SW 1271 (cell line): ENCODE measurements at regions not wholly inside any gene's neighbourhood (a gene's known extent, or its start where the extent isn't known, plus 50 kb on each side); places are given as distances from the start of the nearest gene placed in this dataset.

ENCODE experiments used
- DNase-seq, 2 experiments: peaks; one replicate each; lab custom pipeline; 2025; lab: John Stamatoyannopoulos, UW

- DNase-seq: peak; percentile 2 to 19
Measured at GRCh38 chr6:8589941-8590729, 154.8 kb upstream of the SLC35B3 start.

GRCh38 chr6:8588176-8588575 is 152.8 kb upstream of the SLC35B3 start:
- no peak for DNase-seq

GRCh38 chr6:8583291-8583690 is 147.9 kb upstream of the SLC35B3 start:
- no peak for DNase-seq

- DNase-seq: no peak
Measured at GRCh38 chr6:8579372-8579771, 144.0 kb upstream of the SLC35B3 start.

GRCh38 chr6:8578006-8578405 is 142.7 kb upstream of the SLC35B3 start:
- DNase-seq: no peak

GRCh38 chr6:8574749-8575468 is 139.6 kb upstream of the SLC35B3 start:
- no peak for DNase-seq

GRCh38 chr6:8574311-8574710 is 139.0 kb upstream of the SLC35B3 start:
- no peak for DNase-seq

- DNase-seq: no peak
Measured at GRCh38 chr6:8570256-8570920, 135.0 kb upstream of the SLC35B3 start.

GRCh38 chr6:8562125-8562524 is 126.8 kb upstream of the SLC35B3 start:
- no peak for DNase-seq

GRCh38 chr6:8558953-8559352 is 123.6 kb upstream of the SLC35B3 start:
- DNase-seq: no peak

- DNase-seq: no peak
Measured at GRCh38 chr6:8557014-8557748, 121.8 kb upstream of the SLC35B3 start.

- DNase-seq: peak in 1 of 2 experiments; percentile 9
Measured at GRCh38 chr6:8556370-8557013, 121.1 kb upstream of the SLC35B3 start.

GRCh38 chr6:8551993-8552392 is 116.6 kb upstream of the SLC35B3 start:
- DNase-seq: no peak

GRCh38 chr6:8551386-8551785 is 116.0 kb upstream of the SLC35B3 start:
- no peak for DNase-seq

GRCh38 chr6:8549074-8549790 is 113.9 kb upstream of the SLC35B3 start:
- DNase-seq: no peak

GRCh38 chr6:8546496-8546895 is 111.2 kb upstream of the SLC35B3 start:
- DNase-seq: no peak

GRCh38 chr6:8545336-8545735 is 110.0 kb upstream of the SLC35B3 start:
- no peak for DNase-seq

GRCh38 chr6:8543714-8544113 is 108.4 kb upstream of the SLC35B3 start:
- no peak for DNase-seq

GRCh38 chr6:8539453-8539852 is 104.1 kb upstream of the SLC35B3 start:
- peak in 1 of 2 experiments; percentile 45 for DNase-seq

- DNase-seq: no peak
Measured at GRCh38 chr6:8536122-8536521, 100.8 kb upstream of the SLC35B3 start.

- no peak for DNase-seq
Measured at GRCh38 chr6:8535519-8535918, 100.2 kb upstream of the SLC35B3 start.
